ENCODE measurements at regions not wholly inside any gene's neighbourhood (a gene's known extent, or its start where the extent isn't known, plus 50 kb on each side); places are given as distances from the start of the nearest gene placed in this dataset.

GRCh38 chr22:26918226-26918625 lies 260.8 kb downstream of the MIAT start:
- TF ChIP-seq, protein P1, sequence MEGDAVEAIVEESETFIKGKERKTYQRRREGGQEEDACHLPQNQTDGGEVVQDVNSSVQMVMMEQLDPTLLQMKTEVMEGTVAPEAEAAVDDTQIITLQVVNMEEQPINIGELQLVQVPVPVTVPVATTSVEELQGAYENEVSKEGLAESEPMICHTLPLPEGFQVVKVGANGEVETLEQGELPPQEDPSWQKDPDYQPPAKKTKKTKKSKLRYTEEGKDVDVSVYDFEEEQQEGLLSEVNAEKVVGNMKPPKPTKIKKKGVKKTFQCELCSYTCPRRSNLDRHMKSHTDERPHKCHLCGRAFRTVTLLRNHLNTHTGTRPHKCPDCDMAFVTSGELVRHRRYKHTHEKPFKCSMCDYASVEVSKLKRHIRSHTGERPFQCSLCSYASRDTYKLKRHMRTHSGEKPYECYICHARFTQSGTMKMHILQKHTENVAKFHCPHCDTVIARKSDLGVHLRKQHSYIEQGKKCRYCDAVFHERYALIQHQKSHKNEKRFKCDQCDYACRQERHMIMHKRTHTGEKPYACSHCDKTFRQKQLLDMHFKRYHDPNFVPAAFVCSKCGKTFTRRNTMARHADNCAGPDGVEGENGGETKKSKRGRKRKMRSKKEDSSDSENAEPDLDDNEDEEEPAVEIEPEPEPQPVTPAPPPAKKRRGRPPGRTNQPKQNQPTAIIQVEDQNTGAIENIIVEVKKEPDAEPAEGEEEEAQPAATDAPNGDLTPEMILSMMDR (IDR thresholded peaks at IDR 0.05) = no peak
- no peak for TF ChIP-seq POLR2A (IDR thresholded peaks at IDR 0.05)

Measured in Peyer's patch (tissue), 4 donors.